NT2/D1 (cell line): ENCODE measurements at regions not wholly inside any gene's neighbourhood (a gene's known extent, or its start where the extent isn't known, plus 50 kb on each side); places are given as distances from the start of the nearest gene placed in this dataset.

Experiments
- DNase-seq: peaks from one replicate; pipeline ENCODE4 v3.0.0-alpha.2; 2011; ENCODE audit warnings: low read depth, low spot score
- H3K27me3 ChIP-seq: 2 replicates; pipeline ENCODE4 v1.6.0; 2011; ENCODE audit warnings: mild to moderate bottlenecking; ENCODE audit not compliant: insufficient read length, insufficient read depth
- H3K36me3 ChIP-seq: 2 replicates; pipeline ENCODE4 v1.6.1; 2011; ENCODE audit warnings: mild to moderate bottlenecking, low read length, mixed read lengths; ENCODE audit not compliant: insufficient read depth, insufficient read length
- H3K4me1 ChIP-seq: 2 replicates; pipeline ENCODE4 v1.5.1; 2011; ENCODE audit not compliant: insufficient read depth, insufficient read length
- H3K4me3 ChIP-seq: 2 replicates; pipeline ENCODE4 v1.5.1; 2011; ENCODE audit warnings: low read depth; ENCODE audit not compliant: insufficient read length
- H3K9ac ChIP-seq: 2 replicates; pipeline ENCODE4 v1.6.0; 2011; ENCODE audit warnings: low read depth; ENCODE audit not compliant: insufficient read length
- H3K9me3 ChIP-seq: 2 replicates; pipeline ENCODE4 v1.5.1; 2011; ENCODE audit warnings: mild to moderate bottlenecking, low read length; ENCODE audit not compliant: insufficient read depth
- SUZ12 ChIP-seq: IDR thresholded peaks from 2 replicates; pipeline ENCODE4 v1.6.1; 2011; ENCODE audit not compliant: insufficient read length, insufficient read depth; ENCODE audit errors: extremely low read depth
- YY1 ChIP-seq: IDR thresholded peaks from 2 replicates; pipeline ENCODE4 v1.6.1; 2011; ENCODE audit not compliant: insufficient read length, insufficient read depth
- ZNF274 ChIP-seq: IDR thresholded peaks from 2 replicates; pipeline ENCODE4 v1.6.1; 2011; ENCODE audit warnings: mild to moderate bottlenecking, low read depth, low read length

GRCh38 chr18:50454387-50454988 is 79.6 kb downstream of the SKA1 start:
- Histone ChIP-seq H3K36me3 (no peaks in the 10 kb centered on the region), H3K4me3 (no peak overlapping the region), H3K4me1 (no peaks in the 10 kb centered on the region), H3K27me3 (no peaks in the 10 kb centered on the region), H3K9me3 (peaks cover 6% of the 10 kb centered on the region; the same call in 1 of the 2 replicates), H3K9ac (no peak overlapping the region)
- TF ChIP-seq ZNF274 (no peak), YY1 (no peak), SUZ12 (no peak)
- DNase-seq = no peak

DNA sequence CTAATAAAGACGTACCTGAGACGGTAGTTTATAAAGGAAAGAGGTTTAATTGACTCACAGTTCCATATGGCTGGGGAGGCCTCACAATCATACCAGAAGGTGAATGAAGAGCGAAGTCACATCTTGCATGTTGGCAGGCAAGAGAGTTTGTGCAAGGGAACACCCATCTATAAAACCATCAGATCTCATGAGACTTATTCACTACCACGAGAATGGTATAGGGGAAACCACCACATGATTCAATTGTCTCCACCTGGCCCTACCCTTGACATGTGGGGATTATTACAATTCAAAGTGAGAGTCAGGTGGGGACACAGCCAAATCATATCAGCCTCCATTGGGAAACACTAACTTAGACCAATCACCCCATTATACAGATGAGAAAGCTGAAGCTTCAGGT is 81.4 kb downstream of the SKA1 start:
- H3K9me3 ChIP-seq = peaks cover 9% of the 10 kb centered on the region; the same call in 1 of the 2 replicates
- no peak overlapping the region for H3K4me3 ChIP-seq
- no peaks in the 10 kb centered on the region for H3K27me3 ChIP-seq
- H3K36me3 ChIP-seq = no peaks in the 10 kb centered on the region
- TF ChIP-seq ZNF274 = no peak
- no peak for TF ChIP-seq YY1
- no peak overlapping the region for H3K9ac ChIP-seq
- H3K4me1 ChIP-seq = no peaks in the 10 kb centered on the region
- no peak for DNase-seq

DNA sequence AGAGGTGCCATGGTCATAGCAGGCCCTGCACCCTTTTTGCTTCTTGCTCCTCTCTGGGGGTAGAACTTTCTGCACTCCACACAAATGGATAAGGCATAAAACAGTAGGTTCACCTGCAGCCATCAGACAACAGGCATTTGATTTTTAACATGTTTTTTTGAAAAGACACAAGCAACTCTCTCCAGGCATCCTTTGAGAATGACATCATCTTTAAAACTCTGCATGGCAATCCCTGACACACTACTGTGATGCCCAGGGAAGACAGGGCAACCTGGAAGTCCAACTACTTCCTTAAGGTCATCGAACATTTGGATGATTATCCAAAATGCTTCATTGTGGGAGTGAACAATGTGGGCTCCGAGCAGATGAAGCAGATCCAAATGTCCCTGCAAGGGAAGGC is 82.8 kb downstream of the SKA1 start:
- Histone ChIP-seq H3K4me3 (no peak overlapping the region), H3K27me3 (no peaks in the 10 kb centered on the region), H3K9ac (no peak overlapping the region), H3K9me3 (peaks cover 9% of the 10 kb centered on the region; the same call in 1 of the 2 replicates), H3K36me3 (no peaks in the 10 kb centered on the region), H3K4me1 (no peaks in the 10 kb centered on the region)
- TF ChIP-seq ZNF274 (no peak), YY1 (no peak), SUZ12 (no peak)
- no peak for DNase-seq

- Histone ChIP-seq H3K36me3 (no peaks in the 10 kb centered on the region), H3K4me3 (no peak overlapping the region), H3K27me3 (no peaks in the 10 kb centered on the region), H3K9me3 (peaks cover 9% of the 10 kb centered on the region; the same call in 1 of the 2 replicates), H3K4me1 (no peaks in the 10 kb centered on the region), H3K9ac (no peak overlapping the region)
- TF ChIP-seq ZNF274 = no peak
- no peak for TF ChIP-seq YY1
- no peak for TF ChIP-seq SUZ12
- no peak for DNase-seq
Observed at GRCh38 chr18:50458366-50458765, 83.5 kb downstream of the SKA1 start.

DNA sequence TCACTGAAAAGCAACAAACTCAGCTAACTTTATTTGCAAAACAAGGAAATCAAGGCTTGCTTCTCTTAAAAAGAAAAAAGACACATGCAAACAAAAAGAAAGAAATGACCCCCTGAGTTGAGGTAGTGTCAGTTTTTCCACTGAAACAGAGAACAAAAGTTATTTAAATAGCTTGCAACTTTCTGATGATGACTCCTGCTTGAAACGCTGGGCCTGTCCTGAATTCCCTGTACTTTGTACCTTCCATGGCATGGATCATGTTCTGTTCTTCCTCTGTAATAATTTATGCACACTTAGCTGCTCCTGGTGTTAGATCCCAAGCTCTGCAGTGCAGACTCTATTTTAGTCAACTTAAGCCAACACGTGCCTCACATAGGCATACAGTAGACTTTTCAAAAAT is 84.0 kb downstream of the SKA1 start:
- Histone ChIP-seq H3K4me3 (no peak overlapping the region), H3K9ac (no peak overlapping the region), H3K9me3 (peaks cover 9% of the 10 kb centered on the region; the same call in 1 of the 2 replicates), H3K27me3 (no peaks in the 10 kb centered on the region), H3K36me3 (no peaks in the 10 kb centered on the region), H3K4me1 (no peaks in the 10 kb centered on the region)
- TF ChIP-seq ZNF274 (no peak), SUZ12 (no peak), YY1 (no peak)
- no peak for DNase-seq

- DNase-seq = no peak
- Histone ChIP-seq H3K4me3 (no peak overlapping the region), H3K9me3 (peaks cover 9% of the 10 kb centered on the region; the same call in 1 of the 2 replicates), H3K27me3 (no peaks in the 10 kb centered on the region), H3K4me1 (no peaks in the 10 kb centered on the region), H3K36me3 (no peaks in the 10 kb centered on the region), H3K9ac (no peak overlapping the region)
- TF ChIP-seq ZNF274 (no peak), SUZ12 (no peak), YY1 (no peak)
Observed at GRCh38 chr18:50460062-50460461, 85.2 kb downstream of the SKA1 start.

DNA sequence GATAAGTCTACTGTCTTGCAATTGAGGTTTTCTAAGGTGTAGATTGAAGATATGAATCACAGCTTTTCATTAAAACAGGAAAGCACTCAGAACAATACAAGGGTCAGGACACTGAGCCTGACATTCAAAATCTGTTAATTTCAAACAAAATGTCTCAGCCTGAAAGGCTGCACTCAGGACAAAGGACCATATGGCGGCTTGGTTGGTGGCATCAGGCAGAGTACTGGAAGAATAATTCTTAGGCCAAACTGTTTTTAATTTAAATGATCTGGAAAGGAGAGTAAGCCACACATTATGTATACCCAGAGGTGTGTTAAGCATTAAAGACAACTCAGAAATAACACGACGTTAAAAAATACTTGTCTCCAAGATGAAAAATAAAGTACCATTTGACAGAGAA is 85.9 kb downstream of the SKA1 start:
- no peak overlapping the region for H3K9ac ChIP-seq
- H3K4me1 ChIP-seq = no peaks in the 10 kb centered on the region
- peaks cover 9% of the 10 kb centered on the region; the same call in 1 of the 2 replicates for H3K9me3 ChIP-seq
- H3K36me3 ChIP-seq = no peaks in the 10 kb centered on the region
- DNase-seq = no peak
- no peaks in the 10 kb centered on the region for H3K27me3 ChIP-seq
- TF ChIP-seq YY1 (no peak), ZNF274 (no peak), SUZ12 (no peak)
- H3K4me3 ChIP-seq = no peak overlapping the region
